ENCODE measurements at regions not wholly inside any gene's neighbourhood (a gene's known extent, or its start where the extent isn't known, plus 50 kb on each side); places are given as distances from the start of the nearest gene placed in this dataset.
"Not testable (repeated sequence)": the region's sequence is repeated elsewhere in the genome, so short reads cannot be mapped to it uniquely, and the experiment has no call there.

DNA sequence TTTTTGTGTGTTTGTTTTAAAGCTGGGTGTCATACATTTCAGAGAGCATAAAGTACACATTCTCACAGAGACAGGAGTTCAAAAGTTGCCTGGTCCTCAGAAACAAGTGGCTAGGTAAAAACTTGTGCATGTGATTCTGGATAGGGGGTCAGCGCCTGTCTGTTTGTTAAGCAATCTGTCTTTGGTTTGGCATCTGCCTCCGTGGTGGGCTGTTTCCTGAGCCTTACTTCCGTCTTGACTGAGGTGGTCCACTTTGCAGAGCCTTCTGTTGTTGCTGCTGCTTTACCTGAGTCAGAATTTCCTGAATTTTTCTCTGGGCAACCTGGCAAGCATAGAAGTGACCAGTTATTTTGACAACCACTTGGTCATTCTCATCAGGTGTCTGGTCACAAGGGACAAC, 73.8 kb upstream of the RPS6KA2 start:
- H3K79me1 ChIP-seq (ENCODE audit: insufficient read depth, low read depth, low read length, poor library complexity, severe bottlenecking); H3T11ph ChIP-seq (ENCODE audit: low read length); H3K9me3 Mint-ChIP-seq; H3K56ac ChIP-seq (ENCODE audit: insufficient read length, low read depth, low read length); H3K79me2 ChIP-seq (ENCODE audit: insufficient read depth, low read length); H2BK5ac ChIP-seq (ENCODE audit: insufficient read length, low read length); H2AFZ ChIP-seq (ENCODE audit: low read length); H3K27me3 ChIP-seq (ENCODE audit: insufficient read depth, low read length); DNase-seq; H3K4me3 Mint-ChIP-seq; H3K4me2 ChIP-seq (ENCODE audit: insufficient read depth, insufficient read length, low read length); H2BK12ac ChIP-seq (ENCODE audit: insufficient read length, low read depth, low read length); H4K8ac ChIP-seq (replicated peaks; ENCODE audit: insufficient read length, low read depth, low read length); H4K5ac ChIP-seq (ENCODE audit: insufficient read length, low read depth, low read length); H3K14ac ChIP-seq (ENCODE audit: insufficient read depth, low read length); H4K91ac ChIP-seq (ENCODE audit: insufficient read length, low read depth, low read length); H3K23ac ChIP-seq (ENCODE audit: insufficient read length, low read depth, low read length); H2AK5ac ChIP-seq (ENCODE audit: insufficient read length, low read length); H3K18ac ChIP-seq (ENCODE audit: insufficient read length, low read depth, low read length); H4K20me1 ChIP-seq (ENCODE audit: control insufficient read depth, insufficient read depth, insufficient read length); H2BK20ac ChIP-seq (ENCODE audit: low read depth, low read length, poor library complexity, severe bottlenecking); H3K9ac ChIP-seq (ENCODE audit: extremely low read depth, insufficient read length, low read length); H3K36me3 Mint-ChIP-seq (ENCODE audit: insufficient read depth in 1 of 3, low read depth in 3 of 3); H3K23me2 ChIP-seq (ENCODE audit: insufficient read length, low read depth, low read length, poor library complexity, severe bottlenecking); H2BK15ac ChIP-seq (ENCODE audit: low read depth, low read length); H3K27ac ChIP-seq (ENCODE audit: insufficient read length, low read depth, low read length); H3K4ac ChIP-seq (ENCODE audit: low read depth, low read length); H2BK120ac ChIP-seq (ENCODE audit: low read depth, low read length, poor library complexity, severe bottlenecking); H3K27ac Mint-ChIP-seq; H3K9me3 ChIP-seq (ENCODE audit: control insufficient read depth, low read depth, low read length); H3K4me1 ChIP-seq (ENCODE audit: insufficient read depth, low read length): not testable (repeated sequence)
- WGBS (ENCODE audit: extremely low coverage, insufficient read length, low lambda C conversion rate), result no CpG with 5 or more reads among the region's 3 CpGs
- Mint-ChIP-seq H3K27me3 (ENCODE audit: low read depth) (peaks cover 18% of the 10 kb centered on the region), H3K4me1 (peaks cover 30 to 38% of the 10 kb centered on the region in 2 experiments)

All from H9 (cell line).